HG03025 (cell line): ENCODE measurements at regions not wholly inside any gene's neighbourhood (a gene's known extent, or its start where the extent isn't known, plus 50 kb on each side); places are given as distances from the start of the nearest gene placed in this dataset.

Experiments used
- ATAC-seq: cut with Tn5 transposase; IDR thresholded peaks from one replicate; pipeline ENCODE4 v1.9.1; 2021; ENCODE audit warnings: mild to moderate bottlenecking, moderate library complexity; ENCODE audit not compliant: unreplicated experiment, low FRiP score

- no peak for ATAC-seq
Observed at GRCh38 chr18:65018184-65018583, 732.6 kb upstream of the CDH7 start.

- no peak for ATAC-seq
Observed at GRCh38 chr18:65017372-65017760, 733.4 kb upstream of the CDH7 start.

GRCh38 chr18:65016631-65017371 lies 734.0 kb upstream of the CDH7 start:
- no peak for ATAC-seq

GRCh38 chr18:64994370-64994769 lies 756.4 kb upstream of the CDH7 start:
- no peak for ATAC-seq

- no peak for ATAC-seq
Observed at GRCh38 chr18:64993695-64994094, 757.1 kb upstream of the CDH7 start.

- ATAC-seq, result no peak
Observed at GRCh38 chr18:64992654-64993053, 758.2 kb upstream of the CDH7 start.

- no peak for ATAC-seq
Observed at GRCh38 chr18:64991102-64991501, 759.7 kb upstream of the CDH7 start.

GRCh38 chr18:64986906-64987495 lies 763.8 kb upstream of the CDH7 start:
- ATAC-seq, result no peak

- ATAC-seq, result no peak
Observed at GRCh38 chr18:64983497-64984238, 767.1 kb upstream of the CDH7 start.

GRCh38 chr18:64982414-64983055 lies 768.3 kb upstream of the CDH7 start:
- ATAC-seq, result no peak

GRCh38 chr18:64981915-64982314 lies 768.9 kb upstream of the CDH7 start:
- ATAC-seq, result no peak

- ATAC-seq, result no peak
Observed at GRCh38 chr18:64979791-64980190, 771.0 kb upstream of the CDH7 start.

- ATAC-seq, result no peak
Observed at GRCh38 chr18:64974391-64975125, 776.3 kb upstream of the CDH7 start.

GRCh38 chr18:64972545-64972944 lies 778.3 kb upstream of the CDH7 start:
- ATAC-seq, result no peak

GRCh38 chr18:64966667-64967066 lies 784.1 kb upstream of the CDH7 start:
- ATAC-seq, result no peak

- no peak for ATAC-seq
Observed at GRCh38 chr18:64956465-64956864, 794.3 kb upstream of the CDH7 start.

- ATAC-seq, result no peak
Observed at GRCh38 chr18:64949885-64950284, 800.9 kb upstream of the CDH7 start.

- no peak for ATAC-seq
Observed at GRCh38 chr18:64936671-64937070, 787.8 kb upstream of the LINC00305 start.

GRCh38 chr18:64929036-64929435 lies 780.1 kb upstream of the LINC00305 start:
- no peak for ATAC-seq

GRCh38 chr18:64919971-64920570 lies 771.2 kb upstream of the LINC00305 start:
- no peak for ATAC-seq
